Brain microvascular endothelial cell (primary cell): ENCODE measurements at regions not wholly inside any gene's neighbourhood (a gene's known extent, or its start where the extent isn't known, plus 50 kb on each side); places are given as distances from the start of the nearest gene placed in this dataset.

ENCODE experiments used
- DNase-seq: peaks from one replicate; pipeline ENCODE4 v3.0.0-alpha.2; 2020
- H3K27ac ChIP-seq: fragments of 250-450 bp; sonication (Bioruptor Pico); 2 replicates; pipeline ENCODE4 v1.5.1; 2020; ENCODE audit warnings: mild to moderate bottlenecking, moderate library complexity
- H3K27me3 ChIP-seq: fragments of 250-450 bp; sonication (Bioruptor Pico); replicated peaks from 2 replicates; pipeline ENCODE4 v1.5.1; 2020; ENCODE audit warnings: mild to moderate bottlenecking
- H3K36me3 ChIP-seq: fragments of 250-450 bp; sonication (Bioruptor Pico); replicated peaks from 2 replicates; pipeline ENCODE4 v1.5.1; 2020; ENCODE audit warnings: mild to moderate bottlenecking
- H3K4me3 ChIP-seq: 2 replicates; pipeline ENCODE4 v1.5.1; 2011; ENCODE audit warnings: low read depth, mild to moderate bottlenecking, control low read depth, low read length, moderate library complexity
- in situ Hi-C: cut with HindIII; loops from 2 replicates; pipeline ENCODE4 v1.10.0; 2017; ENCODE audit warnings: low sequenced_read_pairs, low pct_ligation_motif_present
- TF ChIP-seq, protein P1 (sequence below): IDR thresholded peaks from 2 replicates; pipeline ENCODE4 v1.5.1; 2011; ENCODE audit warnings: low read depth, mild to moderate bottlenecking, moderate library complexity, low read length, control low read depth, inconsistent platforms; ENCODE audit errors: missing control alignments

DNA sequence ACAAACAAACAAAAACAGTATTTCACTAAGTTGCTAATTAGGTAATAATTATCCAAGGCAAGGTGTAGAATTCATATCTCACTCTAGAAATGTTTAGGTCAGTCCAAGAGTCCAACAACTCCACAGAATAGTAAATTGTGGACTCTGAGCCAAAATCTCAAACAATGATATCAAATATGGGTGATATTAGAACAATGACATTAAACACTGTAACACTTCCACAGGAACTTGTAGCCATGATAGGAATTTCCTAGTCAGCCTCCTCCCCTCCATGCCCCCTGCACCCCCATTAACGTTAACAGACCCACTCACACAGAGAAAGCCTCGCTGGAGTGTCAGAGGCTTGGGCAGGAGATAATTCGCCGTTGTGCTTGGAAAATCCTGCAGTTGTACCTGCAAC, 305.0 kb upstream of the PIK3R1 start:
- no peak overlapping the region for H3K4me3 ChIP-seq
- H3K27ac ChIP-seq, result no peak overlapping the region
- no peaks in the 10 kb centered on the region for H3K36me3 ChIP-seq
- DNase-seq, result no peak
- TF ChIP-seq, protein P1, sequence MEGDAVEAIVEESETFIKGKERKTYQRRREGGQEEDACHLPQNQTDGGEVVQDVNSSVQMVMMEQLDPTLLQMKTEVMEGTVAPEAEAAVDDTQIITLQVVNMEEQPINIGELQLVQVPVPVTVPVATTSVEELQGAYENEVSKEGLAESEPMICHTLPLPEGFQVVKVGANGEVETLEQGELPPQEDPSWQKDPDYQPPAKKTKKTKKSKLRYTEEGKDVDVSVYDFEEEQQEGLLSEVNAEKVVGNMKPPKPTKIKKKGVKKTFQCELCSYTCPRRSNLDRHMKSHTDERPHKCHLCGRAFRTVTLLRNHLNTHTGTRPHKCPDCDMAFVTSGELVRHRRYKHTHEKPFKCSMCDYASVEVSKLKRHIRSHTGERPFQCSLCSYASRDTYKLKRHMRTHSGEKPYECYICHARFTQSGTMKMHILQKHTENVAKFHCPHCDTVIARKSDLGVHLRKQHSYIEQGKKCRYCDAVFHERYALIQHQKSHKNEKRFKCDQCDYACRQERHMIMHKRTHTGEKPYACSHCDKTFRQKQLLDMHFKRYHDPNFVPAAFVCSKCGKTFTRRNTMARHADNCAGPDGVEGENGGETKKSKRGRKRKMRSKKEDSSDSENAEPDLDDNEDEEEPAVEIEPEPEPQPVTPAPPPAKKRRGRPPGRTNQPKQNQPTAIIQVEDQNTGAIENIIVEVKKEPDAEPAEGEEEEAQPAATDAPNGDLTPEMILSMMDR, result no peak
- in situ Hi-C loops, result no loop called here
- no peaks in the 10 kb centered on the region for H3K27me3 ChIP-seq

DNA sequence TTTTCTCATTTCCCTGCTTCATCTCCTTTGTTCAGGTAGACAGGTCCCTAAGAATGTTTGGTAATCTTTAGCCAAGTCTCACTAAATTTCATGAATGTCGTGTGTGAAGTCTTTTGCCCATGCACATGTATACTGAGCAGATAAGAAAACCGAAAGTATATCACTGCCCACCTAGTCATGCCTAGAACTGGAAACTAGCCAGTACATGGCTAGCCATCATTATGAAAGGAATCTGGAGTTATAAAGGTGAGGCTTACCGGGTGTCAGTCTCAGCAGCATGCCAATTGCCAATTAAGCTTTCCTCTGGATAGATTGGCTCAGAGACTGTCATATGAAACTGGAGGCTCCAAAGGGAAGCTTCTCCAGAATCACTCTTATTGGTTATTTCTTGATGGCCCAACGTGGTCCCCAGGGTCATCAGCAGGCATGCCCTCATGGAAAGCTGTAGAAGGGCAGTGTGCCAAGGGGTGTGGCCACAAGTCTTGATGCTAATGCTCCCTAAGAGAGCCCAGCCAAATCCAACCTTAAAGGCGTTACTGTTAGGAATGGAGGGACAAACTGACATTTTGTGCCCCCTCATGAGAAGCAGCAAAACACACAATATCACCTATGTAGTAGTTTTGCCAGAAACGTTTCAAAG, 307.3 kb upstream of the PIK3R1 start:
- in situ Hi-C loops, result no loop called here
- H3K27ac ChIP-seq, result no peak overlapping the region
- TF ChIP-seq, protein P1, result no peak
- no peak for DNase-seq
- H3K36me3 ChIP-seq, result no peaks in the 10 kb centered on the region
- H3K4me3 ChIP-seq, result no peak overlapping the region
- H3K27me3 ChIP-seq, result no peaks in the 10 kb centered on the region

DNA sequence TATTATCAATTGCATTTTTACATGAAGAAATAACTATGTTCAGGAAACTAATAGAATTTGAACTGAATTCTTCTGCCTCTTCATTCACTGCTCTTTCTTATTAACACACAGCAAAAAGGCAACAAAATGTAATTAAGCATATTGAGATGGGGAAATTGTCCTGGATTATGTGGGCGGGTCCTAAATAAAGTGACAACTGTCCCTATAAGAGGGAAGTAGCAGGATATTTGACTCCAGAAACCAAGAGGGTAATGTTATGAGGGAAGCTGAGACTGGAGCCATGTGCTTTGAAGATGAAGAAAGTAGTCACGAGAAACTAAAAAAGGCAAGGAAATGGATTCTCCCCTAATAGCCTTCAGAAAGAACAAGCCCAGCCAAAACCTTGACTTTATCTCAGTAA, 311.2 kb upstream of the PIK3R1 start:
- no peak overlapping the region for H3K4me3 ChIP-seq
- no peak for DNase-seq
- no peaks in the 10 kb centered on the region for H3K36me3 ChIP-seq
- TF ChIP-seq, protein P1, result no peak
- H3K27me3 ChIP-seq, result no peaks in the 10 kb centered on the region
- in situ Hi-C loops, result no loop called here
- no peak overlapping the region for H3K27ac ChIP-seq

DNA sequence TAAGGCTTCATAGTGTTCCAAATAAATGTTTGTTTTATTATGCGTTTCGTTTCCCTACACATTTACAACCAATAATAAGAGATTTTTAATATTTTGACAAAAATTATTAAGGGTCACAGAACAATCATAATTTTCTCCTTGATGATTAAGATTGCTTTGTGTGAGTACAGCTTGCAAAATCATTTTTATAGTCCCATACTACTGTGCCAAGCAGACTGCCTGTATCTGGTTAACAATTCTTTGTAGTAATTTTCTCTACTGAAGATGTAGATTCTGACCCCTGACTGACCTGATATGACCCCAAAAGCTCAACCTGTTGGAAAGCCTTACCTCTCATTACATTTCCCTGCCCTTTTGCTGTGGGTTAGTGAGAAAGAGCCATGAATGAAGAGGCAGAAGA, 311.9 kb upstream of the PIK3R1 start:
- H3K27me3 ChIP-seq, result no peaks in the 10 kb centered on the region
- no peak overlapping the region for H3K4me3 ChIP-seq
- in situ Hi-C loops, result no loop called here
- TF ChIP-seq, protein P1, result no peak
- no peaks in the 10 kb centered on the region for H3K36me3 ChIP-seq
- H3K27ac ChIP-seq, result no peak overlapping the region
- DNase-seq, result no peak

DNA sequence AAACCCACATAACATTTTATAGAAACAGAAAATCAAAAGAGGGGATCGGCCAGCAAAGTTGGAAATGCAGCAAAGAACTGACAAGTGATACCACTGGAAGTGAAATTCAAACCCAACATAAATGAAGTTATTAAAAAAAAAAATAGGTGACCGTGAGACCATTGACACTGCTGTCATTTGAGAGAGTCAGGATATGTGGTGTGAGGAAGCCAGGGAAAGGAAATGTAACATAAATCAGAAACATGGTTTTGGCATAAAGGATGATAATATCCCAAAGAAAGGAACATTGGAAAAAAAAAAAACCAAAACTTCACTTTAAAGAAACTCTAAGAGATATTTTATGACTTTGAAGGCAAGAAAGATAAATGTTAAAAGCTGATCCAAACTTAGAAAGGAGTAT, 312.4 kb upstream of the PIK3R1 start:
- Histone ChIP-seq H3K27me3 (no peaks in the 10 kb centered on the region), H3K36me3 (no peaks in the 10 kb centered on the region), H3K4me3 (no peak overlapping the region), H3K27ac (no peak overlapping the region)
- TF ChIP-seq, protein P1, result no peak
- in situ Hi-C loops, result no loop called here
- no peak for DNase-seq

DNA sequence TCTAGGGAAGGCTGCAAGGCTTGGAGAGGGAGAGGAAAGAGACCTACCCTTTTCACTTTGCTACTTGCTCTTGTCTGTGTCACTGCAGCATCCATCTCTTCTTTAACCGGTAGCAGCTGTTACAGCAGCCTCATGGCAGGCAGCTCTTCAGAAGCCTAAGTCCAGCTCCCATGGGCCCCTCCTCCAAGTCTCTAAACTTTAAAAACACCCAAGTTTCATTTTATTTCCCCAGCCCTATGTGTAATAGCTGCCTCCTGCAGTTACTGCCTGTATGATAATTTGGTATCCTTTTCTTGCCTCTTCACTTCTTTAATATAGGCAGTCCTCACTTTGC, 313.1 kb upstream of the PIK3R1 start:
- no peak for DNase-seq
- TF ChIP-seq, protein P1, result no peak
- no peaks in the 10 kb centered on the region for H3K27me3 ChIP-seq
- H3K36me3 ChIP-seq, result no peaks in the 10 kb centered on the region
- H3K4me3 ChIP-seq, result no peak overlapping the region
- no peak overlapping the region for H3K27ac ChIP-seq
- in situ Hi-C loops, result no loop called here
